ENCODE measurements at regions not wholly inside any gene's neighbourhood (a gene's known extent, or its start where the extent isn't known, plus 50 kb on each side); places are given as distances from the start of the nearest gene placed in this dataset.

DNA sequence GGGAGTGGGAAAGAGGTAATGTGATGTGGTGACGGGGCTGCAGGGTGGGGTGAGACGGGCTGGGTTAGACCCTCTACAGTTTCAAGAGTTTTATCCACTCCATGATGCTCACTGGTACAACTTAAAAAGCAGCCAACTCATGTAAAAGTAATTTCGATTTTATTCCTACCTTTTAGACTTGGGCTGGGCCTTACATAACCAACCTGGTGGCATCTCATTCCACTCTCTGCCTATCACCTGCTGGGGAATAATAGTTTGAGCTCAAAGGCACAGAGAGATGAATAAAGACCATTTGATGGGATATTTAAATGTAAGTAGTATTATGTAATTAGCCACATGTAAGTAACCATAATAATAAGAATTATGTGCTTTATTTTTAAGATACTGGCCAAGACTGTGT is 366.0 kb upstream of the RNF32 start:
- DNase-seq = no peak

DNA sequence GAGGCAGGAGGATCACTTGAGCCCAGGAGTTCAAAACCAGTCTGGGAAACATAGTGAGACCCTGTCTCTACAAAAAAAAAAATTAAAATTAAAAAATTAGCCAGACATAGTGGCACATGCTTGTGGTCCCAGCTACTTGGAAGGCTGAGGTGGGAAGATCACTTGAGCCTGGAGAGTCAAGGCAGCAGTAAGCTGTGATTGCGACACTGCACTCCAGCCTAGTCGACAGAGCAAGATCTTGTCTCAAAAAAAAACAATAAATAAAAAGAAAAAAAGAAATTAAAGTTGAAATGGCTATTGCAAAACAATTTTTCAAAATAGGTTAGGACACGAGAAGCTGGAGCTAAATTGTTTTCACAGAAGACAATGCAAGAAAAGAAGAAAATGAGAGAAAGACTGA is 379.0 kb upstream of the RNF32 start:
- no peak for DNase-seq

GRCh38 chr7:156257904-156258303 is 382.7 kb upstream of the RNF32 start:
- no peak for DNase-seq

DNA sequence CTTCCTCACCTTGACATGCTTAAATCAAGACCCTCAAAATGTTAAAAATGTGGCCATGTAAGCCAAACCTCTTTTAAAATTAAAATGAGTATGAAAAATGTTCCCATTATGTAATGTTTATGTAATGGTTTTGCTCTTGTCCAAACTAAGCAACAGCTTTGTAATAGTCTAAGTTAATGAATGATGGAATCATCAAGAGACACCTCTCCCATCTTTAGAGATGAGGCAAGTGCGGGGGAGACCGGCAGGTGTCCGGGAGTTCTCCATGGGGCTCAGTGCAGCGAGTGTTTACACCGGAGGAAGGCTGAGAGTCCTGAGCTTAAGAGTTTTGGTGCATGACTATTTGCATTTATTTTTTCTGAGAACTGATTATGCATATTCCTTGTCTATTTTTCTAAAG is 384.9 kb upstream of the RNF32 start:
- DNase-seq = no peak

DNA sequence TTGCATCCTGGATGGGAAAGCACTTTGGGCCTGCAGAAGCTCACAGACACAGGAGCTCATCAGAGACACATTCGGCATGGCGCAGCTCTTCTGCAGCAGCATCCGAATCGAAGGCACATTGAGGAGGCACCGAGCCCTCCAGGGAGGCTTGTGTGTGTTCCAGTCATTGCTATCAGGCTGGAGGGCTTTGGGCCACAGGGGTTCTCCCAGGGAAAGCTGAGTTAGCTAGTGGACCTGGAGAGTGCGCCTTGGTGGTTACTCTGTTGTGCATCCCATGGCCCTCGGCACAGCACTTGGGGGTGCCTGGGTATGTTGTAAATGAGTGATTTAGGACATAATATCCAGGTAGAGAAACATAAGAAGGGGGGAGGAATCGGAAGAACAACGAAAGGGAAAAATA is 388.7 kb upstream of the RNF32 start:
- DNase-seq = no peak

DNA sequence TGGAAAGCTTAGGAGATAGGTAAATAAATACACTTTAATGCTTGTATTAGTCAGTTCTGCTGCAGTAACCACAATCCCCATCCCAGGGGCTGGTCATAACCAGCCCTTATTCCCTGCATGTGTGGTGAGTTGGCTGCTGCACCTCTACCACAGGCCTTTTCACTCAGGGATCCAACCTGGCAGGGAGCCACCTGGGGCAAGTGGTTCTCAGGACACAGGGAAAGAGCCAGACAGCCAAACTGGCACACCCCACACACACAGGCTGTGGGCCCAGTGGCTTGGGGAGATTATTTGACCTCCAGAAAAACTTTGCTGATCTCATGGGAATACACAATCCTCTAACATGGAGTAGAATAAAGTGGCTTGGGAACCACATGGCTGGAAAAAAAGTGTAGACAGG is 400.0 kb upstream of the RNF32 start:
- DNase-seq = no peak

- DNase-seq = no peak
These were observed 402.0 kb upstream of the RNF32 start for GRCh38 chr7:156238366-156239133.

DNA sequence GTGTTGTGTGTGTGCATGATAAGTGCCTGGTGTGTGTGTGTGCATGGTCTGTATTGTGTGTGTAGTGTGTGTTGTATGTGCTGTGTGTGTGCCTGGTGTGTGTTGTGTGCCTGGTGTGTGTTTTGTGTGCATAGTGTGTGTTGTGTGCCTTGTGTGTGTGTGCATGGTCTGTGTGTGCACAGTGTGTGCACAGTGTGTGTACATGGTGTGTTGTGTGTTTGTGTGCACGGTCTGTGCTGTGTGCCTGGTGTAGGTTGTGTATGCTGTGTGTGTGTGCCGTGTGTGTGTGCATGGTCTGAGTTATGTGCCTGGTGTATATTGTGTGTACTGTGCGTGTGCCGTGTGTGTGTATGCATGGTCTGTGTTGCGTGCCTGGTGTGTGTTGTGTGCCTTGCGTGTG is 403.0 kb upstream of the RNF32 start:
- DNase-seq = no peak

- DNase-seq = no peak
These were observed 403.5 kb upstream of the RNF32 start for GRCh38 chr7:156236936-156237599.

DNA sequence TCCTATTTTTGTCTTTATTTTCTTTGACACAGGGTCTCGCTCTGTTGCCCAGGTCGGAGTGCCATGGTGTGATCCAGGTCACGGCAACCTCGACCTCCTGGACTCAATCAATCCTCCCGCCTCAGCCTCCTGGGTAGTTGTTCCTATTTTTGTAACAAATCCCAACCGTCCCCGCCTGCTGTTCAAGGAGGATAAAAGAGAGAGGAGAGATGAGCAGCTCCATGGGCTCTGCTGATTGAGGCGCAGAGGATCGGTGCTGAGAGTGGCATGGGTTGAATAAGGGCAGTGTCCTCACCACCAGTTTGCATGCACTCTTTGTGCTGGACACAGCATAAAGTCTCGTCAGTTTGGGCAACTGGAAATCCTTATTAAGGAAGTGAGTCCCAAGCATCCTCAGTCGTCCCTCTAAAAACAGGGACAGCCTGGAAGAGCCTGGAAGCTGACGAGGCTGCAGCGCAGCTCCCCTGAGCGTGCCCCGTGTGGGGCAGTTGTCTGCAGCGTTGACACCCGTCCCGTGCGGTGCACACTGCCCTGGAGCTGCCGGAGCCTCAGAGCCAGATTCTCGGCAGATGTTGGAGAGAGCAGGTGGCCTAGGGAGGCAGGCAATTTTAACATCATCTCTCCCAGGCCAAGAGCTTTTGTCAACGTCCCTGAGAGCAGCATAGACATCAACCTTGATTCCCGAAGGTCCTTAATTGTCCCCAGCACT is 404.2 kb upstream of the RNF32 start:
- no peak for DNase-seq

DNA sequence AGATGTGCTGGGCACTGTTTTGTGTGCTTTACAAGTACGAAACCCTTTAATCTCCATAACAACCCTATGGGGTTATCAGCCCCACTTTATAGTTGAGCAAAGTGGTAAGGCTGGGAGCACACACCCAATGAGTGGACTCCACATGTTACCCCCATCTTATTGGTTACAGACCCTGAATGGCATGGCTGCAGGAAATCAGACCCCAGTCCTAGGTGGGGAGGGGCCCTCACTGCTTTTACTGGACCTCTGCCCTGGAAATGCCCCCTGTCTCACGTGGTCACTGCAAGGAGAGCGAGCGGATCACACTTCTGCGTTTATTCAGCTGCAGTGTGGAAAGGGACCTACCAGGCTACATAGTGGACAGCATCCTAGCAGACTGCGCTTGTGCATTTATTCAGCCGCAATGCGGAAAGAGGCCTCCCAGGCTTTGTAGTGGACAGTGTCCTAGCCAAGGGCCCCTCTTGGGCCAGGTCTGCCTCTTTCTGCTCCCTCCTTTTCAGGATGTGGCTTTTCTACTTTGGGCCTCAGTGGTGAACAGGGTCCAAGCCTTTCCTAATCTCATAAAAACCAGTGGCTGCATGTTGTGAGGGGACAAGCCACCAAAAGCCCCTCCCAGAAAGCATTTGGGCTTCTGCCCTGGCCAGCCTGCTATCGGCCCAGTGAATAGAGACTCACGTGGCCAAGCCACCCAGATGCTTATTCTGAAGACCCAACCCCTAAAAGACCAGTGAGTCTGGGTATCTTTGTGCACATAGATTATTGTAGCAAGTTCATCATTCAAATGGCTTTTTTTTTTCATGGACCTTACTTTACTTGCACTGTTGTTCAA is 405.7 kb upstream of the RNF32 start:
- no peak for DNase-seq

GRCh38 chr7:156234192-156234591 is 406.4 kb upstream of the RNF32 start:
- no peak for DNase-seq

- no peak for DNase-seq
These were observed 407.5 kb upstream of the RNF32 start for GRCh38 chr7:156232931-156233705.

- no peak for DNase-seq
These were observed 410.0 kb upstream of the RNF32 start for GRCh38 chr7:156230576-156230975.

DNA sequence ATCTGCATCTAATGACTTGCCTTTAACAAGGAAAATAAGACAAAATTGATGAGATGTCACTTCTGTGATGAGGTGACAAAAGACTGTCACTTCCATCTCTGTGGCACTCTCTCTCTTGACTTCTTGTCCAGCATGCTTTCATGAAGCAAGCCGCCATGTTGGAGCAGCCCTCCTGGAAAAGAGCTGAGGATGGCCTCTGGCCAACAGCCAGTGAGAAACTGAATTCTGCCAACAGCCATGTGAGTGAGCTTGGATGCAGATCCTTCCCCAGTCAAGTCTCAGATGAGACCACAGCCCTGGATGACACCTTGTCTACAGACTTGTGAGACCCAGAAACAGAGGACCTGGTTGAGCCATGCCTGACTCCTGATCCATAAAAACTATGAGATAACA is 412.6 kb upstream of the SHH start:
- no peak for DNase-seq

GRCh38 chr7:156223935-156224832 is 411.9 kb upstream of the SHH start:
- DNase-seq = no peak

- DNase-seq = no peak
These were observed 410.3 kb upstream of the SHH start for GRCh38 chr7:156222611-156223010.

GRCh38 chr7:156222151-156222550 is 409.9 kb upstream of the SHH start:
- DNase-seq = no peak

GRCh38 chr7:156220701-156221100 is 408.4 kb upstream of the SHH start:
- no peak for DNase-seq

DNA sequence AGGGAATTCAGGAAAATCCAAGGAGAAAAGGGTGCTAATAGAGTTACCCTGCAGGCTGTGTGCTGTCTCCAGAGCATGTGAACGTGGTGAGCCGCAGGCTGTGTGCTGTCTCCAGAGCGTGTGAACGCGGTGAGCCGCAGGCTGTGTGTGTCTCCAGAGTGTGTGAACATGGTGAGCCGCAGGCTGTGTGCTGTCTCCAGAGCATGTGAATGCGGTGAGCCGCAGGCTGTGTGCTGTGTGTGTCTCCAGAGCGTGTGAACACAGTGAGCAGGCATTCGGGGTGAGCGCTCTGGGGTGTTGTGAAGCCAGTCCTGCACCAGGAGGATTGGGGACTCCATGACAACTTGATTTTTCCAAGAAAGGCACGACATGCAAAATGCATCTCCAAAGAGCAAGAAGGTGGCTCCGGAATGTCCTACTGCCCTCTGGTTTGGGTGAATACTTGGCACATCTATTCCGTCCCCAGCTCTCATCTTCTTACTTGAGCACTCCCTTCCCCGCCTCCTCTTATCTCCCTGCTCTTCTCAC is 407.9 kb upstream of the SHH start:
- DNase-seq = no peak

Data from activated T-cell treated with anti-CD3 and anti-CD28 coated beads, Interleukin-2, amount 50 U/mL, for 48 hours (primary cell).